B cell (primary cell): ENCODE measurements at regions not wholly inside any gene's neighbourhood (a gene's known extent, or its start where the extent isn't known, plus 50 kb on each side); places are given as distances from the start of the nearest gene placed in this dataset.

Experiments
- ATAC-seq: fragments of 200-7000 bp; cut with Tn5 transposase; one replicate; pipeline ENCODE4 v1.10.0; 2021; ENCODE audit warnings: low read depth, mild to moderate bottlenecking, moderate number of reproducible peaks, moderate library complexity
- CTCF ChIA-PET: fragments of 350-600 bp; sonication (Branson Sonifier 250); formaldehyde crosslinking; loops from one replicate; lab custom pipeline; 2021; ENCODE audit warnings: antibody characterized with exemption, inconsistent platforms; lab: Charles Lee
- POLR2A ChIA-PET: fragments of 350-600 bp; sonication (Branson Sonifier 250); formaldehyde crosslinking; loops from one replicate; lab custom pipeline; 2021; ENCODE audit warnings: antibody characterized with exemption; lab: Charles Lee
- DNase-seq: peaks from one replicate; pipeline ENCODE4 v3.0.0; 2013
- H2AFZ ChIP-seq: 2 replicates; pipeline ENCODE4 v1.6.1; 2012; ENCODE audit warnings: mild to moderate bottlenecking, low read depth, low read length; ENCODE audit not compliant: insufficient read depth, poor library complexity, severe bottlenecking
- H3K27ac ChIP-seq, 2 donors: 1 replicate in 1 of 2; 2 replicates in 1 of 2; pipeline ENCODE4 v1.5.1; 2012 to 2013; ENCODE audit warnings: low read length in 2 of 2, mild to moderate bottlenecking in 2 of 2, moderate library complexity in 1 of 2
- H3K27me3 ChIP-seq, 4 experiments: fragments of 200-600 bp in 1 of 4; sonication (generic) in 1 of 4; replicated peaks in 1 of 4; 1 replicate in 2 of 4; 2 replicates in 2 of 4; pipeline versions ENCODE4 v1.6.1 to v1.7.0; 2013 to 2016; ENCODE audit warnings: low read length in 3 of 4, mild to moderate bottlenecking in 2 of 4, mixed read lengths in 1 of 4, moderate library complexity in 1 of 4; ENCODE audit not compliant: insufficient read depth in 4 of 4, control insufficient read depth in 3 of 4; ENCODE audit errors: control extremely low read depth in 1 of 4
- H3K36me3 ChIP-seq, 2 experiments: replicated peaks in 1 of 2; 1 replicate in 1 of 2; 2 replicates in 1 of 2; pipeline versions ENCODE4 v1.6.1 to v1.7.1; 2013; ENCODE audit warnings: low read length in 1 of 2; ENCODE audit not compliant: insufficient read depth in 2 of 2, control insufficient read depth in 1 of 2; ENCODE audit errors: control extremely low read depth in 1 of 2, extremely low read depth in 1 of 2
- H3K4me1 ChIP-seq, 2 donors: fragments of 200-600 bp in 1 of 2; sonication (generic) in 1 of 2; 1 replicate in 1 of 2; 2 replicates in 1 of 2; pipeline versions ENCODE4 v1.5.1 to v1.6.1; 2013 to 2017; ENCODE audit warnings: low read length in 2 of 2; ENCODE audit not compliant: control insufficient read depth in 2 of 2, insufficient read depth in 2 of 2
- H3K4me2 ChIP-seq: replicated peaks from 2 replicates; pipeline ENCODE3; 2012; ENCODE audit warnings: mild to moderate bottlenecking, low read depth, low read length; ENCODE audit not compliant: poor library complexity, severe bottlenecking
- H3K4me3 ChIP-seq, 5 experiments: fragments of 200-600 bp in 1 of 5; sonication (generic) in 1 of 5; 1 replicate in 3 of 5; 2 replicates in 2 of 5; pipeline versions ENCODE4 v1.5.1 to v1.7.0; 2011 to 2016; ENCODE audit warnings: low read length in 4 of 5, mild to moderate bottlenecking in 4 of 5, low read depth in 2 of 5, control low read depth in 1 of 5, moderate library complexity in 1 of 5; ENCODE audit not compliant: insufficient read depth in 1 of 5; ENCODE audit errors: control extremely low read depth in 1 of 5, extremely low read depth in 1 of 5
- H3K79me2 ChIP-seq: fragments of 200-600 bp; sonication (generic); one replicate; pipeline ENCODE4 v1.6.0; 2016; ENCODE audit warnings: low read length; ENCODE audit not compliant: control insufficient read depth, insufficient read depth
- H3K9ac ChIP-seq: fragments of 200-600 bp; sonication (generic); 2 replicates; pipeline ENCODE4 v1.6.1; 2017; ENCODE audit warnings: mild to moderate bottlenecking, low read length, moderate library complexity
- H3K9me3 ChIP-seq, 3 donors: one replicate each; pipeline versions ENCODE4 v1.6.1 to v1.7.1; 2013; ENCODE audit warnings: low read length in 2 of 3; ENCODE audit not compliant: control insufficient read depth in 2 of 3, insufficient read depth in 1 of 3; ENCODE audit errors: control extremely low read depth in 1 of 3
- H4K20me1 ChIP-seq: 2 replicates; pipeline ENCODE4 v1.6.0; 2012; ENCODE audit warnings: mild to moderate bottlenecking, low read length; ENCODE audit not compliant: insufficient read depth, control insufficient read depth, poor library complexity, severe bottlenecking
- H3K27ac Mint-ChIP-seq: one replicate; pipeline ENCODE4 v1.8.0; 2021; ENCODE audit warnings: mixed read lengths
- H3K27me3 Mint-ChIP-seq: one replicate; pipeline ENCODE4 v1.8.0; 2021; ENCODE audit warnings: mixed read lengths
- H3K4me1 Mint-ChIP-seq: one replicate; pipeline ENCODE4 v1.8.0; 2021; ENCODE audit warnings: mixed read lengths
- H3K4me3 Mint-ChIP-seq: one replicate; pipeline ENCODE4 v1.8.0; 2021; ENCODE audit warnings: mixed read lengths
- H3K9me3 Mint-ChIP-seq: one replicate; pipeline ENCODE4 v1.8.0; 2022; ENCODE audit warnings: mixed read lengths; ENCODE audit not compliant: insufficient read depth
- EZH2 ChIP-seq: IDR thresholded peaks from 2 replicates; pipeline ENCODE4 v1.6.1; 2012; ENCODE audit warnings: borderline replicate concordance, low read depth, mild to moderate bottlenecking, moderate library complexity, low read length; ENCODE audit not compliant: insufficient read depth, poor library complexity, severe bottlenecking
- WGBS: methylation state at CpG from one replicate; pipeline ENCODE4 v1.1.5; 2013; ENCODE audit warnings: missing lambda C conversion rate; ENCODE audit not compliant: insufficient coverage; 5-methylcytosine and 5-hydroxymethylcytosine counted together
- intact Hi-C: fragments of 100-400 bp; cut with micrococcal nuclease; formaldehyde crosslinking; loops from one replicate; pipeline ENCODE4 v1.10.0; 2022
- TF ChIP-seq, protein P1 (sequence below): fragments of 200-600 bp; IDR thresholded peaks from one replicate; pipeline ENCODE4 v1.8.0; 2022; ENCODE audit warnings: antibody characterized with exemption, mild to moderate bottlenecking

DNA sequence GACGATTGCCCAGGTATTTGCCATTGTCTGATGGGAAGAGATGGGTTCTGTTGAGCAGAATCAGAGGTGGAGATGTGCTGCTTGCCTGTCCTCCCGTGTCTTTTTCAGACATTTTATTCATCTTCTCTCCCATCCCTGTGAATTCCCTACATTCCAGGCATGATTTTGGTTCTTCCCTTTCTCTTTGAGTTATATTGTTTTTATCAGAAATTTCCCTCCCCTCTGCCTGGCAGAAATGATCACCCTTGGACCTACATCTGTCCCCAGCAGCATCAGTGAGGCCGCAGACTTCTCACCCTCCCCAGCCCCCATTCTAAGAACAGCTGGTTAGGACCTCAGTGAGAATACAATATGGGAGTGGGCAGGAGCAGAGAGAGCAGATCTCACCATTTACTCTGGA is 640.2 kb downstream of the CCDC171 start:
- DNase-seq (no peak), ATAC-seq (no peak)
- Mint-ChIP-seq H3K27ac (no peak overlapping the region), H3K4me3 (no peak overlapping the region), H3K9me3 (no peaks in the 10 kb centered on the region), H3K4me1 (no peaks in the 10 kb centered on the region), H3K27me3 (no peaks in the 10 kb centered on the region)
- H3K27me3 ChIP-seq: no peaks in the 10 kb centered on the region
- no peaks in the 10 kb centered on the region for H3K36me3 ChIP-seq
- no peaks in the 10 kb centered on the region for H4K20me1 ChIP-seq
- ChIA-PET POLR2A (no interaction called here), CTCF (no interaction called here)
- H3K79me2 ChIP-seq: no peaks in the 10 kb centered on the region
- H3K9me3 ChIP-seq: peaks cover 0 to 4% (median 0%) of the 10 kb centered on the region in 3 donors
- no peak overlapping the region for H3K9ac ChIP-seq
- H3K4me3 ChIP-seq: no peak overlapping the region
- no peak overlapping the region for H2AFZ ChIP-seq
- intact Hi-C loops: no loop called here
- no CpG with 5 or more reads among the region's 3 CpGs for WGBS
- no peak for TF ChIP-seq EZH2
- no peak overlapping the region for H3K27ac ChIP-seq
- no peak overlapping the region for H3K4me2 ChIP-seq
- H3K4me1 ChIP-seq: no peaks in the 10 kb centered on the region

DNA sequence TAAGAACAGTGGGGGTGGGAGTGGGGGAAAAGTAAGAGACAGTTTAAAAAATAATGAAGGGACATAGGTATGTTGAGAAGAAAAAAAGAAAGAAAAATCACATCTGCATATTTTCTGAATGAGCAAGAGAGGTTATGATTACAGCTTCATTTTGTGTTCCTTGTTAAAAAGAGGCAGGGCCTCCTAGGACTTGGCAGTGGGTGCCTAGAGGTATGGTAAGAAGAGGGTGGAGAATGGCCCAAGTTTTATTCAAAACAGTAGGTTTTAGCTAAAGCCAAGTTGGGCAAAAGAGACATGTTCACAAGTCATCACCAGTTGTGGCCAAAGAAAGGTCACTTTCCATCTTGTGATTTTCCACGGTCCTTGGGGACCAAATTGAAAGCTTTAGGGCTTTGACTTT is 643.4 kb downstream of the CCDC171 start:
- Histone ChIP-seq H2AFZ (no peak overlapping the region), H3K79me2 (no peaks in the 10 kb centered on the region), H3K27ac (no peak overlapping the region), H3K9me3 (peaks cover 0 to 4% (median 0%) of the 10 kb centered on the region in 3 donors), H3K4me3 (no peak overlapping the region), H3K36me3 (no peaks in the 10 kb centered on the region), H3K4me1 (no peaks in the 10 kb centered on the region), H3K27me3 (no peaks in the 10 kb centered on the region), H4K20me1 (no peaks in the 10 kb centered on the region), H3K4me2 (no peak overlapping the region), H3K9ac (no peak overlapping the region)
- Mint-ChIP-seq H3K27ac (no peak overlapping the region), H3K27me3 (no peaks in the 10 kb centered on the region), H3K4me3 (no peak overlapping the region), H3K4me1 (no peaks in the 10 kb centered on the region), H3K9me3 (no peaks in the 10 kb centered on the region)
- intact Hi-C loops: no loop called here
- no peak for ATAC-seq
- DNase-seq: no peak
- ChIA-PET POLR2A (no interaction called here), CTCF (no interaction called here)
- WGBS: 80% methylated on average over 1 of the region's 1 CpG
- TF ChIP-seq, protein P1, sequence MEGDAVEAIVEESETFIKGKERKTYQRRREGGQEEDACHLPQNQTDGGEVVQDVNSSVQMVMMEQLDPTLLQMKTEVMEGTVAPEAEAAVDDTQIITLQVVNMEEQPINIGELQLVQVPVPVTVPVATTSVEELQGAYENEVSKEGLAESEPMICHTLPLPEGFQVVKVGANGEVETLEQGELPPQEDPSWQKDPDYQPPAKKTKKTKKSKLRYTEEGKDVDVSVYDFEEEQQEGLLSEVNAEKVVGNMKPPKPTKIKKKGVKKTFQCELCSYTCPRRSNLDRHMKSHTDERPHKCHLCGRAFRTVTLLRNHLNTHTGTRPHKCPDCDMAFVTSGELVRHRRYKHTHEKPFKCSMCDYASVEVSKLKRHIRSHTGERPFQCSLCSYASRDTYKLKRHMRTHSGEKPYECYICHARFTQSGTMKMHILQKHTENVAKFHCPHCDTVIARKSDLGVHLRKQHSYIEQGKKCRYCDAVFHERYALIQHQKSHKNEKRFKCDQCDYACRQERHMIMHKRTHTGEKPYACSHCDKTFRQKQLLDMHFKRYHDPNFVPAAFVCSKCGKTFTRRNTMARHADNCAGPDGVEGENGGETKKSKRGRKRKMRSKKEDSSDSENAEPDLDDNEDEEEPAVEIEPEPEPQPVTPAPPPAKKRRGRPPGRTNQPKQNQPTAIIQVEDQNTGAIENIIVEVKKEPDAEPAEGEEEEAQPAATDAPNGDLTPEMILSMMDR: no peak
- TF ChIP-seq EZH2: no peak
